Natural killer cell (primary cell): ENCODE measurements at regions not wholly inside any gene's neighbourhood (a gene's known extent, or its start where the extent isn't known, plus 50 kb on each side); places are given as distances from the start of the nearest gene placed in this dataset.

Experiments
- ATAC-seq, 3 donors: fragments of 150-1000 bp in 2 of 3; fragments of 200-7000 bp in 1 of 3; cut with Tn5 transposase; 1 replicate in 1 of 3; 2 replicates in 2 of 3; pipeline ENCODE4 v1.10.0; 2021; ENCODE audit warnings: mild to moderate bottlenecking in 2 of 3, moderate library complexity in 2 of 3
- DNase-seq, 2 donors: peaks; one replicate each; pipeline versions ENCODE4 v3.0.0 to v3.0.0-alpha.2; 2013 to 2021; ENCODE audit warnings: mixed read lengths in 1 of 2
- H3K27ac ChIP-seq: one replicate; pipeline ENCODE4 v1.5.1; 2013; ENCODE audit warnings: mild to moderate bottlenecking, low read length
- H3K27me3 ChIP-seq: one replicate; pipeline ENCODE4 v1.6.1; 2013; ENCODE audit warnings: low read length; ENCODE audit not compliant: control insufficient read depth, insufficient read depth
- H3K36me3 ChIP-seq: one replicate; pipeline ENCODE4 v1.6.1; 2013; ENCODE audit warnings: low read length; ENCODE audit not compliant: control insufficient read depth, insufficient read depth
- H3K4me1 ChIP-seq: one replicate; pipeline ENCODE4 v1.6.1; 2013; ENCODE audit warnings: low read length; ENCODE audit not compliant: control insufficient read depth, insufficient read depth
- H3K4me3 ChIP-seq: one replicate; pipeline ENCODE4 v1.5.1; 2013; ENCODE audit warnings: low read length
- H3K9me3 ChIP-seq: one replicate; pipeline ENCODE4 v1.6.1; 2013; ENCODE audit warnings: low read length; ENCODE audit not compliant: control insufficient read depth, insufficient read depth
- H3K27ac Mint-ChIP-seq, 2 donors: one replicate each; pipeline ENCODE4 v1.8.0; 2022; ENCODE audit warnings: mild to moderate bottlenecking in 2 of 2, mixed read lengths in 2 of 2, moderate library complexity in 1 of 2
- H3K27me3 Mint-ChIP-seq, 2 donors: one replicate each; pipeline ENCODE4 v1.8.0; 2022; ENCODE audit warnings: low read depth in 2 of 2, mixed read lengths in 2 of 2
- H3K36me3 Mint-ChIP-seq: one replicate; pipeline ENCODE4 v1.8.0; 2022; ENCODE audit warnings: mixed read lengths
- H3K4me1 Mint-ChIP-seq, 2 donors: one replicate each; pipeline ENCODE4 v1.8.0; 2022; ENCODE audit warnings: mixed read lengths in 2 of 2
- H3K4me3 Mint-ChIP-seq: one replicate; pipeline ENCODE4 v1.8.0; 2022; ENCODE audit warnings: mild to moderate bottlenecking, moderate library complexity, mixed read lengths
- H3K9me3 Mint-ChIP-seq, 2 donors: one replicate each; pipeline ENCODE4 v1.8.0; 2022; ENCODE audit warnings: mixed read lengths in 2 of 2
- WGBS: methylation state at CpG from one replicate; pipeline ENCODE4 v1.1.7; 2013; ENCODE audit warnings: missing lambda C conversion rate; ENCODE audit not compliant: insufficient coverage; 5-methylcytosine and 5-hydroxymethylcytosine counted together
- intact Hi-C: fragments of 100-400 bp; cut with micrococcal nuclease; formaldehyde crosslinking; loops from one replicate; pipeline ENCODE4 v1.14.2; 2022
- TF ChIP-seq, protein P1 (sequence below): fragments of 200-600 bp; IDR thresholded peaks from one replicate; pipeline ENCODE4 v1.8.0; 2022; ENCODE audit warnings: antibody characterized with exemption

DNA sequence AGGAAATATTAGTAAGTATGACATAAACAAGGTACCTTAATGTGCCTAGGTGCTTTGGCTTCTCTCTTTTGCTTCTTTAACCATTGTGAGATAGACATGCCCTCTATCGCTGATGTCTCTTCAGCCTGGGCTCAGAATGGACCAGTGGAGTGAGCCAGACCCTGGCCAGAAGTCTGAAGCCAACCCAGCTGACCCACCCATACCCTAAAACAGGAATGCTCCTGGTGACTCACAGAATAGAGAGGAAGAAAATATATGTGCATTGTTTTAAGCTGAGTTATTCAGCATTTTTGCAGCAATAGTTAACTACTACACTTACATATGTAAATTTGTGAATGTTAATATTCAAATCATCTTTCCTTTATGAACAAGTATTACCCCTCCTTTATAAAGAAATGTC is 167.5 kb upstream of the PCDH10 start:
- Mint-ChIP-seq H3K4me3 (no peak overlapping the region), H3K27ac (no peak overlapping the region), H3K4me1 (no peaks in the 10 kb centered on the region), H3K36me3 (no peaks in the 10 kb centered on the region), H3K9me3 (peaks cover 12 to 13% of the 10 kb centered on the region in 2 donors), H3K27me3 (no peaks in the 10 kb centered on the region)
- H3K9me3 ChIP-seq: no peaks in the 10 kb centered on the region
- intact Hi-C loops: no loop called here
- H3K27ac ChIP-seq: no peak overlapping the region
- ATAC-seq: no peak
- H3K4me3 ChIP-seq: no peak overlapping the region
- H3K4me1 ChIP-seq: no peaks in the 10 kb centered on the region
- WGBS: 100% methylated on average over 1 of the region's 1 CpG
- DNase-seq: no peak
- TF ChIP-seq, protein P1, sequence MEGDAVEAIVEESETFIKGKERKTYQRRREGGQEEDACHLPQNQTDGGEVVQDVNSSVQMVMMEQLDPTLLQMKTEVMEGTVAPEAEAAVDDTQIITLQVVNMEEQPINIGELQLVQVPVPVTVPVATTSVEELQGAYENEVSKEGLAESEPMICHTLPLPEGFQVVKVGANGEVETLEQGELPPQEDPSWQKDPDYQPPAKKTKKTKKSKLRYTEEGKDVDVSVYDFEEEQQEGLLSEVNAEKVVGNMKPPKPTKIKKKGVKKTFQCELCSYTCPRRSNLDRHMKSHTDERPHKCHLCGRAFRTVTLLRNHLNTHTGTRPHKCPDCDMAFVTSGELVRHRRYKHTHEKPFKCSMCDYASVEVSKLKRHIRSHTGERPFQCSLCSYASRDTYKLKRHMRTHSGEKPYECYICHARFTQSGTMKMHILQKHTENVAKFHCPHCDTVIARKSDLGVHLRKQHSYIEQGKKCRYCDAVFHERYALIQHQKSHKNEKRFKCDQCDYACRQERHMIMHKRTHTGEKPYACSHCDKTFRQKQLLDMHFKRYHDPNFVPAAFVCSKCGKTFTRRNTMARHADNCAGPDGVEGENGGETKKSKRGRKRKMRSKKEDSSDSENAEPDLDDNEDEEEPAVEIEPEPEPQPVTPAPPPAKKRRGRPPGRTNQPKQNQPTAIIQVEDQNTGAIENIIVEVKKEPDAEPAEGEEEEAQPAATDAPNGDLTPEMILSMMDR: no peak
- no peaks in the 10 kb centered on the region for H3K27me3 ChIP-seq
- no peaks in the 10 kb centered on the region for H3K36me3 ChIP-seq

DNA sequence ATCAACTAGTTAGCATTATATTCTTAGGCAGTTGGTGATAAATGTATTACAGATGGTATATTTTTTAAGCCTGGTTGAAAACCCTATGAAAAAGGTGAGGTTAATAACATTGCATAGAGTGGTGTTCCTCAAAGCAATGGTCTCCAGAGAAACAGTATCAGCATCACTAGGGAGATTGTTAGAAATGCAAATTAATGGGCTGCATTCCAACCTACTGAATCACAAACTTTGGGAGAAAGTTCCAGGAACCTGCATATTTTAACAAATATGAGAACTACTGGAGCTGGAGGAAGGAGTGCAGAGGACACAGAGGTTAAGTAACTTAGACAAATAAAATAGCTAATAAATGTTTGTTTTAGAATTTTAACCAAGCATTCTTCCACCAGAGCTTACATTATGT is 166.9 kb upstream of the PCDH10 start:
- no peaks in the 10 kb centered on the region for H3K27me3 ChIP-seq
- H3K9me3 ChIP-seq: no peaks in the 10 kb centered on the region
- H3K27ac ChIP-seq: no peak overlapping the region
- DNase-seq (no peak), ATAC-seq (no peak)
- intact Hi-C loops: no loop called here
- TF ChIP-seq, protein P1: no peak
- Mint-ChIP-seq H3K9me3 (peaks cover 10 to 11% of the 10 kb centered on the region in 2 donors), H3K27ac (no peak overlapping the region), H3K36me3 (no peaks in the 10 kb centered on the region), H3K4me1 (no peaks in the 10 kb centered on the region), H3K27me3 (no peaks in the 10 kb centered on the region), H3K4me3 (no peak overlapping the region)
- H3K4me1 ChIP-seq: no peaks in the 10 kb centered on the region
- H3K4me3 ChIP-seq: no peak overlapping the region
- no peaks in the 10 kb centered on the region for H3K36me3 ChIP-seq

DNA sequence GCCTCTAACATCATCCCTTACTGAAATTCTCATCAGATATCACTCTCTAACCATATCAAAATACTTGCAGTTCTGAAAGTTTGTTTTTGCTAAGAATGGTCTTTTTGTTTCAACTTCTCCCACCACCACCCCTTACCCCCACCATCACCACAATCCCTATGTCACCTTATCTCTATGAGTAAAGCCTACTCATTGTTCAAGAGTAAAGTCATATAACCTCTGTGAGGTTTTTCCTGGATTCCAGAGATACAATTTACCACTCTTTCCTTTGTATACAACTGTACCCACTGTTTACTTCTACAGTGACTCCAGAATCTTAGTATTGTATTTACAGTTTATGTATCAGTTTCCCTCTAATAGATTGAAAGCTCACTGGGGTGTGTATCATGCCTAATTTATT is 158.0 kb upstream of the PCDH10 start:
- DNase-seq (no peak), ATAC-seq (no peak)
- peaks cover 11 to 14% of the 10 kb centered on the region in 2 donors for H3K9me3 Mint-ChIP-seq
- Histone ChIP-seq H3K4me1 (no peaks in the 10 kb centered on the region), H3K4me3 (no peak overlapping the region), H3K27ac (no peak overlapping the region), H3K9me3 (peaks cover 4% of the 10 kb centered on the region), H3K27me3 (no peaks in the 10 kb centered on the region), H3K36me3 (no peaks in the 10 kb centered on the region)
- intact Hi-C loops: no loop called here
- no peaks in the 10 kb centered on the region for H3K4me1 Mint-ChIP-seq
- TF ChIP-seq, protein P1: no peak
- no peak overlapping the region for H3K4me3 Mint-ChIP-seq
- no peaks in the 10 kb centered on the region for H3K36me3 Mint-ChIP-seq
- H3K27me3 Mint-ChIP-seq: no peaks in the 10 kb centered on the region
- no peak overlapping the region for H3K27ac Mint-ChIP-seq

DNA sequence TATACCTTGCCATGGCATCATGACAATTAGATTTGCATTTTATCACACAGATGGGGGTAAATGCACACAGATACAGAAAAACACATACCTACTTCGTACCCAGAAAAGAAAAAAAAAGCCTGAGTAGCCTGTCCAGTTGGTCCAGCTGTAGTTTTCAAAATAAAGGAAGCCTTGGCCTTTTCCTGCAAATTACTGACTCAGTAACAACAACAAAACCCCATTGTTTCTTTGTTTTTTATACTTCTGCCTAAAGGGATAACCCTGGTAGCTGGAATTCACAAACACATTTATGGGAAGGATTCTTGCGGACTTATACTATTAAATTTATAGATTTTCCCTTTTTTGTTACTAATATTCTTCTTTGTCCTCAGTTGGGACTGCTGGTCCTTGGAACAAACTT is 156.4 kb upstream of the PCDH10 start:
- DNase-seq: no peak
- no peak overlapping the region for H3K27ac ChIP-seq
- H3K9me3 ChIP-seq: peaks cover 4% of the 10 kb centered on the region
- H3K36me3 ChIP-seq: no peaks in the 10 kb centered on the region
- Mint-ChIP-seq H3K36me3 (no peaks in the 10 kb centered on the region), H3K27ac (no peak overlapping the region), H3K9me3 (peaks cover 11 to 18% of the 10 kb centered on the region in 2 donors), H3K4me3 (no peak overlapping the region), H3K4me1 (no peaks in the 10 kb centered on the region), H3K27me3 (no peaks in the 10 kb centered on the region)
- TF ChIP-seq, protein P1: no peak
- H3K4me3 ChIP-seq: no peak overlapping the region
- no peak for ATAC-seq
- intact Hi-C loops: no loop called here
- no peaks in the 10 kb centered on the region for H3K27me3 ChIP-seq
- 63% methylated on average over 2 of the region's 2 CpGs for WGBS
- no peaks in the 10 kb centered on the region for H3K4me1 ChIP-seq
